ENCODE measurements at regions not wholly inside any gene's neighbourhood (a gene's known extent, or its start where the extent isn't known, plus 50 kb on each side); places are given as distances from the start of the nearest gene placed in this dataset.

DNA sequence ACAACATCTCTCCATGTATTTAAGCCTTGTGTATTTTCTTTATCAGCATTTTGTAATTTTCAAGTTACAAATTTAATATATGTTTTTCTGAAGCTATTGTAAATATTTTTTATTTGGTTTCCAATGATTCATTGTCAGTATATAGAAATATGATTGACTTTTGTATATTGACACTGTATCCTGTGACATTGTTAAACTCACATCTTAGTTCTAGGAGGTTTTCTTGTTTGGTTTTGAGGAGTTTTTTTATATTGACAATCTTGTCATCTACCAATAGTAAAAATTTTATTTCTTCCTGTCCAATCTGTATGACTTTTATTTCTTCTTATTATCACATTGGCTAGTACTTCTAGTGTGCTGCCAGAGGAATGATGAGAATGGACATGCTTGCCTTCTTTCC is 393.7 kb downstream of the GPAM start:
- DNase-seq (ENCODE audit: low read depth), result no peak
- TF ChIP-seq, protein P1, sequence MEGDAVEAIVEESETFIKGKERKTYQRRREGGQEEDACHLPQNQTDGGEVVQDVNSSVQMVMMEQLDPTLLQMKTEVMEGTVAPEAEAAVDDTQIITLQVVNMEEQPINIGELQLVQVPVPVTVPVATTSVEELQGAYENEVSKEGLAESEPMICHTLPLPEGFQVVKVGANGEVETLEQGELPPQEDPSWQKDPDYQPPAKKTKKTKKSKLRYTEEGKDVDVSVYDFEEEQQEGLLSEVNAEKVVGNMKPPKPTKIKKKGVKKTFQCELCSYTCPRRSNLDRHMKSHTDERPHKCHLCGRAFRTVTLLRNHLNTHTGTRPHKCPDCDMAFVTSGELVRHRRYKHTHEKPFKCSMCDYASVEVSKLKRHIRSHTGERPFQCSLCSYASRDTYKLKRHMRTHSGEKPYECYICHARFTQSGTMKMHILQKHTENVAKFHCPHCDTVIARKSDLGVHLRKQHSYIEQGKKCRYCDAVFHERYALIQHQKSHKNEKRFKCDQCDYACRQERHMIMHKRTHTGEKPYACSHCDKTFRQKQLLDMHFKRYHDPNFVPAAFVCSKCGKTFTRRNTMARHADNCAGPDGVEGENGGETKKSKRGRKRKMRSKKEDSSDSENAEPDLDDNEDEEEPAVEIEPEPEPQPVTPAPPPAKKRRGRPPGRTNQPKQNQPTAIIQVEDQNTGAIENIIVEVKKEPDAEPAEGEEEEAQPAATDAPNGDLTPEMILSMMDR (IDR thresholded peaks at IDR 0.05; ENCODE audit: insufficient read depth, low read depth, low read length), result no peak
- no peaks in the 10 kb centered on the region for H3K27me3 ChIP-seq (ENCODE audit: control insufficient read depth, insufficient read depth, low read length)
- H3K4me3 ChIP-seq (ENCODE audit: low read depth, low read length), result no peak overlapping the region
- no peaks in the 10 kb centered on the region for H3K36me3 ChIP-seq (ENCODE audit: control insufficient read depth, insufficient read depth, low read length)
- CTCF ChIA-PET, result no interaction called here
- POLR2A ChIA-PET, result no interaction called here

DNA sequence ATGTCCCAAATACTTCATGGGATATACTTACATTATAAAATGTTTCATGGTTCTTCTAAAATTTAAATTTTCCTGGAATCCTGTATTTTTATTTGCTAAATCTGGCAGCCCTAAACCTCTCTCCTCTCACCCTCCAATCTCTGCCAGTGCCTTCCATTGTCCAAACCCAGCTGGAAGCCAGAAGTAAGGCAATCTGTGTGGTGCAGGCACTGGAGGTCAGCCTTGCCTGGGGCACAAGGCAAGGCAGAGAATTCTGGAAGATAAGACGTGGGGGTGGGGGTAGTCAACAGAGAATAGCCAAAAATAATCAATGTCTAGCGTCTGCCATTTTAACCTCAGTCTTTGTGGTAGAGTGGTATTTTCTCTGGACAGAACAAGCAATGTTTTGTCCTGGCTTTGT is 381.7 kb downstream of the GPAM start:
- Histone ChIP-seq H3K4me3 (ENCODE audit: low read depth, low read length) (no peak overlapping the region), H3K27me3 (ENCODE audit: control insufficient read depth, insufficient read depth, low read length) (no peaks in the 10 kb centered on the region), H3K36me3 (ENCODE audit: control insufficient read depth, insufficient read depth, low read length) (no peaks in the 10 kb centered on the region)
- ChIA-PET CTCF (no interaction called here), POLR2A (no interaction called here)
- TF ChIP-seq, protein P1 (IDR thresholded peaks at IDR 0.05; ENCODE audit: insufficient read depth, low read depth, low read length), result no peak
- no peak for DNase-seq (ENCODE audit: low read depth)

DNA sequence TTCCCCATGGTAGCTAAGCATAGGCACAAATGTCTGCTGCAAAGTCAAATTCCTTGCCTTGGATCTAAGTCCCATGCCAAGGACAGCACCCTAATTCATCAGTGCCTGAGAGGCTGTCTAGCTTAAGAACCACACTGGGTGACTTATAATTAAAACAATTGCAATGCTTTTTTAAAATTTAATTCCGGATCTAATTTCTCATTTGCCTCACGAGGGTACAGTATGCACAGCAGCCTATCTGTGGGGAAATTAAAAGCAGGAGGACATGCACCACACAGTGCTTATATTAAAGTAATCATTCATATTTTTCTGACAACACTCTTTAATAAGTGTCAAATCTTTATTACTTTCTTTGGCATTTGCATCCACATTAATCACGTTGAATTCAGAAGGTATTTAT is 378.8 kb downstream of the GPAM start:
- ChIA-PET POLR2A (no interaction called here), CTCF (no interaction called here)
- Histone ChIP-seq H3K36me3 (ENCODE audit: control insufficient read depth, insufficient read depth, low read length) (no peaks in the 10 kb centered on the region), H3K27me3 (ENCODE audit: control insufficient read depth, insufficient read depth, low read length) (no peaks in the 10 kb centered on the region), H3K4me3 (ENCODE audit: low read depth, low read length) (no peak overlapping the region)
- no peak for DNase-seq (ENCODE audit: low read depth)
- TF ChIP-seq, protein P1 (IDR thresholded peaks at IDR 0.05; ENCODE audit: insufficient read depth, low read depth, low read length), result no peak

DNA sequence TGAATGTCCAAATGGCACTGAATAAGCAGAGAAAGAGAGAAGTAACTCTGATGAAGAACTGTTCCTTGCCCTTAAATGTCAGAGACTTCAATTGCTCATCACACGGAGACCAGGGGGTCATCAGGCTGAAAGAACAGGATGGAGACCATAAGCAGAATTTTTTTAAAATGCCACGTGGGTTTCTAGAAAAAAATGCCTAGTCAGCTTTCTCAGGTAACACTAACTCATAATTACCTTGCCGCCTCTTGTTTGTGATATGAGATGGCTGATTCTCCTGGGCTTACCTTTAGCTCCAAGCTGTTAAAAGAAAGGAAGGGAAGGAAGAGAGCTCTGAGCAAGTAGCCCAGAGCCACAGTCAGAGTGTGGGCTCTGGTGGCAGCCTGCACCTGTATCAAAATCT is 372.0 kb downstream of the GPAM start:
- Histone ChIP-seq H3K4me3 (ENCODE audit: low read depth, low read length) (no peak overlapping the region), H3K27me3 (ENCODE audit: control insufficient read depth, insufficient read depth, low read length) (no peaks in the 10 kb centered on the region), H3K36me3 (ENCODE audit: control insufficient read depth, insufficient read depth, low read length) (no peaks in the 10 kb centered on the region)
- no peak for DNase-seq (ENCODE audit: low read depth)
- ChIA-PET CTCF (no interaction called here), POLR2A (no interaction called here)
- TF ChIP-seq, protein P1 (IDR thresholded peaks at IDR 0.05; ENCODE audit: insufficient read depth, low read depth, low read length), result no peak

DNA sequence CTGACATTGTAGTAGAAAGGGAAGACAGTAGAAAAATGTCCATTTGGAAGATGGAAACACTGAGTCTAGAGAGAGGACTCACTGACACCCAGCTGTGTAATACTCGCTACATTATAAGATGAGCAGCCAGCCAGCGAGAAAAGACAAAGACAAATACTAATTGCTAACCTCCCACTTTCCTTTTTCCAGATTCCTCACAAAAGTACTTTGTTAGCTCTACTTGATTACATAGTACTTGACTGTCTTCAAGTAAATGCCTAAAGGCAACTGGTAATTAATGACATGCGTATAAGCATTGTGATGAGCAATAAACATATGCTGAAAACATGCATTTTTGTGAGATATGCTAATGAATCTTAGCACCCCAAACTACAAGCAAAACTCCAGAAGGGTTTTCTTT is 363.1 kb downstream of the GPAM start:
- CTCF ChIA-PET, result no interaction called here
- POLR2A ChIA-PET, result no interaction called here

More for the DNA sequence above, 363.1 kb downstream of the GPAM start:
- H3K4me3 ChIP-seq (ENCODE audit: low read depth, low read length), result no peak overlapping the region
- DNase-seq (ENCODE audit: low read depth), result no peak
- H3K36me3 ChIP-seq (ENCODE audit: control insufficient read depth, insufficient read depth, low read length), result no peaks in the 10 kb centered on the region
- H3K27me3 ChIP-seq (ENCODE audit: control insufficient read depth, insufficient read depth, low read length), result no peaks in the 10 kb centered on the region
- TF ChIP-seq, protein P1 (IDR thresholded peaks at IDR 0.05; ENCODE audit: insufficient read depth, low read depth, low read length), result no peak

All from BJ (cell line).